Small intestine (tissue), 7 donors: ENCODE measurements at regions not wholly inside any gene's neighbourhood (a gene's known extent, or its start where the extent isn't known, plus 50 kb on each side); places are given as distances from the start of the nearest gene placed in this dataset.
A peak's percentile ranks its signal among the peaks of the same experiment; 100 is the strongest.

ENCODE experiments used
- DNase-seq, 2 donors: peaks; one replicate each; pipeline versions ENCODE4 v3.0.0 to v3.0.0-alpha.2; 2013
- FAIRE-seq: peaks from 2 replicates; lab custom pipeline; 2012; peaks lifted over from hg19 to GRCh38; lab: Jason Lieb, UNC
- H3K27ac ChIP-seq, 3 donors: one replicate each; pipeline ENCODE4 v1.5.1; 2013; ENCODE audit warnings: low read length in 2 of 3, mild to moderate bottlenecking in 2 of 3, control low read depth in 1 of 3, inconsistent platforms in 1 of 3, low read depth in 1 of 3, moderate library complexity in 1 of 3
- H3K27me3 ChIP-seq, 3 donors: one replicate each; pipeline ENCODE4 v1.6.1; 2013; ENCODE audit warnings: low read length in 3 of 3, inconsistent platforms in 1 of 3; ENCODE audit not compliant: control insufficient read depth in 3 of 3, insufficient read depth in 3 of 3
- H3K36me3 ChIP-seq, 3 donors: one replicate each; pipeline ENCODE4 v1.6.1; 2013; ENCODE audit warnings: low read length in 3 of 3, inconsistent platforms in 1 of 3, low read depth in 1 of 3, mild to moderate bottlenecking in 1 of 3, moderate library complexity in 1 of 3; ENCODE audit not compliant: control insufficient read depth in 3 of 3, insufficient read depth in 2 of 3
- H3K4me1 ChIP-seq, 3 donors: one replicate each; pipeline ENCODE4 v1.6.1; 2013; ENCODE audit warnings: low read length in 2 of 3, inconsistent platforms in 1 of 3, low read depth in 1 of 3, mild to moderate bottlenecking in 1 of 3, moderate library complexity in 1 of 3; ENCODE audit not compliant: control insufficient read depth in 3 of 3, insufficient read depth in 2 of 3
- H3K4me3 ChIP-seq, 3 donors: one replicate each; pipeline ENCODE4 v1.5.1; 2013; ENCODE audit warnings: low read length in 3 of 3, control low read depth in 1 of 3, inconsistent platforms in 1 of 3, low read depth in 1 of 3, mild to moderate bottlenecking in 1 of 3, moderate library complexity in 1 of 3
- H3K9me3 ChIP-seq, 2 donors: one replicate each; pipeline ENCODE4 v1.6.1; 2013; ENCODE audit warnings: low read depth in 1 of 2, low read length in 1 of 2; ENCODE audit not compliant: control insufficient read depth in 2 of 2, insufficient read depth in 1 of 2
- WGBS, 3 donors: extraction: QIAGEN DNeasy Blood & Tissue Kit; methylation state at CpG; one replicate each; pipeline ENCODE4 v1.1.7; 2013; 5-methylcytosine and 5-hydroxymethylcytosine counted together
- donor health status: healthy with polysubstance abuse.
- donor health status: control.
- donor health status: control.
- donor health status: Bipolar disorder and iron deficiency.
- donor health status: healthy.

GRCh38 chr6:148082696-148083095 lies 259.9 kb upstream of the SASH1 start:
- Histone ChIP-seq H3K36me3 (no peaks in the 10 kb centered on the region), H3K4me1 (no peaks in the 10 kb centered on the region), H3K27me3 (no peaks in the 10 kb centered on the region), H3K9me3 (no peaks in the 10 kb centered on the region), H3K27ac (no peak overlapping the region), H3K4me3 (no peak overlapping the region)
- no peak for FAIRE-seq
- DNase-seq: no peak
- WGBS, 3 donors: 80 to 84% (median 83%) methylated on average over 2 of the region's 2 CpGs

DNA sequence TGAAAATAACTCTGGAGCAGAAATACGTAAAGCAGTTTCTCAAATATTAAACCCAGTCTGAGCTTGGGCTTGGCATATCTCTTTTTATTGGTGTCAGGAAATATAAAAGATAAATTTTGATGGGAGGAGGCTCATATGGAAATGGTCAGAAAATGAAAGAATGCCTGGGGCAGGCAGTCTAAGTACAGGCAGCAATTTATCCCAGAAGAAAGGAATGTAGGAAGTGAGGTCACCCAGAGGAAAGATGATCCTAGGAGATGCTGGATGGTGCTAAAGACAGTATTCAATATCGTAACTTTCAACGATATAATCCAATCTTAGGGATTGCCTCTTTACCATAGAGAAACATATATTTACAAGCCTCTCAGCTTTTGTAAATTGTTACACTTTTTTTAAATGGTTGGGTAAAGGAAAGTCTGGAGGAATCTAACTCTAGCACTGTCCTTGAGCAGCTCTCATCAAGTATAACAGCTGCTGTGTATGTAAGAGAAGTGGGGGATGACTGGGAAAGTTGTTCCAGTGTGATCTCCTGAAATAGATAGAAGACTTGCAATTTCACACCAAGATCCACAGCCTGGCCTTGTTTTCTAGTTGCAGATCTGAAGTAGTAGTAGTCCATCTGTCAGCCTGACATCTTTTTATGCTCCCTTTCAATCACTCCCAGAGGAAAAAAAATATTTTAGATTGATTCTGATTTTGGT lies 256.9 kb upstream of the SASH1 start:
- H3K4me3 ChIP-seq: no peak overlapping the region
- no peaks in the 10 kb centered on the region for H3K36me3 ChIP-seq
- no peaks in the 10 kb centered on the region for H3K4me1 ChIP-seq
- H3K27me3 ChIP-seq: no peaks in the 10 kb centered on the region
- H3K27ac ChIP-seq: no peak overlapping the region
- no peak for FAIRE-seq
- WGBS, 3 donors: 75 to 92% (median 89%) methylated on average over 3 of the region's 3 CpGs
- peaks cover 0 to 14% of the 10 kb centered on the region in 2 donors for H3K9me3 ChIP-seq
- DNase-seq: no peak

DNA sequence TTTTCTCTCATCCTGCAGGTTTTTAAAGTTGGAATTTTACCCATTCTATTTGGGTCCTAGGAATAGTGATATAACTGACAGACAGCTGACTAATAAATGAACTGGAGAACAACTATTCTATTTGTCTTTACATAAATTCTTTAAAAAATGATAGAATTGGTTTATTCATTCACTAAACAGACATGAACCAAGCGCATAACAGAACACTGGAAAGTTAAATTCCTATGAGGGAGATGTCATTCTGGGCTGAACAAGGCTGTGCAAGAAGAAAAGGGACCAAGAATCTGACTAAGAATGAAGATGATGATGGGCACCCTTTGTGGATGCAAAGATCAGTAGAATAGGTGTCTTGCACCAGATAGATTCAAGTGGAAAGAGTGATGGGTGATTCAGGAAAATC lies 256.3 kb upstream of the SASH1 start:
- Histone ChIP-seq H3K4me1 (no peaks in the 10 kb centered on the region), H3K4me3 (no peak overlapping the region), H3K27me3 (no peaks in the 10 kb centered on the region), H3K27ac (no peak overlapping the region), H3K9me3 (peaks cover 0 to 15% of the 10 kb centered on the region in 2 donors), H3K36me3 (no peaks in the 10 kb centered on the region)
- no peak for DNase-seq
- WGBS, 3 donors: 88% methylated on average over 1 of the region's 1 CpG
- FAIRE-seq: no peak

DNA sequence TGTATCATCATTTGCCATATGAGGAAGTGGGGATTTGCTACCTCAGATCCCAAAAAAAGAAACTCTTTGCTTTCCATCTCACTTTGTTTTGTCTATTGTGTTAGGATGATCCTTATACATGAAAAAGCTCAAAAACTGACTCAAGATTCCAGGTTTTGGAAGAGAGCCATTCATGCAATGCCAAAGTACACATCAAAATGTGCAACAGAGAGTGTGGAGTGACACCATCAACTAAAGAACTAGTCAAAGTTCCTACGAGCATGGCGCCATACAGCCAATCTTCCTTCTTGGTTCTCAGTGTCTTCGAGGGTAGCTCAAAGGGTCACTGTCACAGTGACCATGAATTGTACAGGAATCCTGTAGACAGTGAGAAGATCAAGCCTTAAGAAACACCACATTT lies 255.8 kb upstream of the SASH1 start:
- WGBS, 3 donors: 72 to 83% (median 76%) methylated on average over 3 of the region's 3 CpGs
- FAIRE-seq (no peak), DNase-seq (no peak)
- no peaks in the 10 kb centered on the region for H3K27me3 ChIP-seq
- no peak overlapping the region for H3K27ac ChIP-seq
- H3K4me3 ChIP-seq: no peak overlapping the region
- H3K9me3 ChIP-seq: peaks cover 0 to 15% of the 10 kb centered on the region in 2 donors
- no peaks in the 10 kb centered on the region for H3K4me1 ChIP-seq
- H3K36me3 ChIP-seq: no peaks in the 10 kb centered on the region

DNA sequence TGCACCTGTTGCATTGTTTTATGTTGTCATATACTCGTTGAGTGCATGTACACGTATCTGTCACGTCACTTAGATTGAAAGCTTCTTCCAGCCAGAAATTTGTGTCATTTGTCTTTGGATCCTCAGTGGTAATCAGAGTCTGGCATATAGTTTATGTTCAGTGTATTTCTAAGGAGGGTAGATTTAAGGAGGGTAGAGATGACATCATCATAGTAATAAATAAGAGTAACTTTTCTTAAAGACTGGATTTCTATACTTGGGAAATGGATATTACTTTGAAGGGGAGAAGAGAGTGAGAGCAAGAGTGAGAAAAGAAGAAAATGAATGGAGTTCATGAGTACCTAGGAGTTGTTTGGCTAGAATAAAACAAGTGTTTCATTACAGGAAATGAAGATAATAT lies 255.0 kb upstream of the SASH1 start:
- no peaks in the 10 kb centered on the region for H3K27me3 ChIP-seq
- FAIRE-seq (no peak), DNase-seq (no peak)
- peaks cover 0 to 15% of the 10 kb centered on the region in 2 donors for H3K9me3 ChIP-seq
- no peak overlapping the region for H3K27ac ChIP-seq
- H3K4me3 ChIP-seq: no peak overlapping the region
- H3K36me3 ChIP-seq: no peaks in the 10 kb centered on the region
- 80 to 90% (median 89%) methylated on average over 3 of the region's 3 CpGs for WGBS, 3 donors
- H3K4me1 ChIP-seq: no peaks in the 10 kb centered on the region

GRCh38 chr6:148090326-148090725 lies 252.3 kb upstream of the SASH1 start:
- Histone ChIP-seq H3K9me3 (peaks cover 0 to 18% of the 10 kb centered on the region in 2 donors), H3K27ac (no peak overlapping the region), H3K27me3 (no peaks in the 10 kb centered on the region), H3K4me3 (no peak overlapping the region), H3K36me3 (no peaks in the 10 kb centered on the region), H3K4me1 (no peaks in the 10 kb centered on the region)
- FAIRE-seq (no peak), DNase-seq (no peak)
- 88 to 94% (median 91%) methylated on average over 2 of the region's 2 CpGs for WGBS, 3 donors

DNA sequence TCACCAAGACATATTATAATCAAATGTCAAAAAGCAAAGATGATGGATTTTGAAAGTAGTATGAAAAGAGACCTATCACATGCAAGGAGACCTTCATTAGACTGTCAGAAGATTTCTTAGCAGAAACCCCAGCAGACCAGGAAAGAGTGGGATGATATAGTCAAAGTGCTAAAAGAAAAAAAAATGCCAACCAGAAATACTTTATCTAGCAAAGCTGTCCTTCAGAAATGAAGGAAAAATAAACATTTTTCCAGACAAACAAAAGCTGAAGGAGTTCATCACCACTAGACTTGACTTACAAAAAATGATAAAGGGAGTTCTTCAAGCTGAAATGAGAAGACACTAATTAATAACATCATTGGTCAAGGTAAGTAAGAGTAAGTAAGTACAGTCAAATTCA lies 251.2 kb upstream of the SASH1 start:
- no peak overlapping the region for H3K4me3 ChIP-seq
- DNase-seq: no peak
- no peak overlapping the region for H3K27ac ChIP-seq
- H3K4me1 ChIP-seq: no peaks in the 10 kb centered on the region
- peaks cover 0 to 18% of the 10 kb centered on the region in 2 donors for H3K9me3 ChIP-seq
- no peak for FAIRE-seq
- no peaks in the 10 kb centered on the region for H3K36me3 ChIP-seq
- no peaks in the 10 kb centered on the region for H3K27me3 ChIP-seq

DNA sequence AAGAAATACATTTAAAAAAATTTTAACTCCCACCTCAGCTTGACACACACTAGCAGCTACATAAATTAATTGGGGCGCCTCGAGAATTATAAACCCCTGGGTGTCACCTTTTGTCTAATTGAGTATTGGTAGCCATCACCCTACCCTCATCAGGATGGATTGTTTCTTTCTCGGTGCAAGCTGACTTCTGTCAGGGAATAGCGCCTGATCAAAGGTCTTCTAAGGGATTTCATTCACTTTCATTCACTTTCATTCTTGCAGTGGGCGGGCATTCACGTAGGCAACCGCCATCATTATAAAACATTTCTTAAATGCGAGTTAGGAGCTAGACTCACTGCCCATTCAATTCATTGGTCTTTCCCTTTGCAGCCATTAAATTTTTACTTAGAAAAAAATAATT lies 239.2 kb upstream of the SASH1 start:
- Histone ChIP-seq H3K27ac (no peak overlapping the region), H3K36me3 (no peaks in the 10 kb centered on the region), H3K4me1 (no peaks in the 10 kb centered on the region), H3K27me3 (no peaks in the 10 kb centered on the region), H3K4me3 (no peak overlapping the region), H3K9me3 (no peaks in the 10 kb centered on the region)
- DNase-seq: peak in 1 of 2 donors; percentile 18
- 72 to 89% (median 86%) methylated on average over 8 of the region's 8 CpGs for WGBS, 3 donors
- FAIRE-seq: no peak

DNA sequence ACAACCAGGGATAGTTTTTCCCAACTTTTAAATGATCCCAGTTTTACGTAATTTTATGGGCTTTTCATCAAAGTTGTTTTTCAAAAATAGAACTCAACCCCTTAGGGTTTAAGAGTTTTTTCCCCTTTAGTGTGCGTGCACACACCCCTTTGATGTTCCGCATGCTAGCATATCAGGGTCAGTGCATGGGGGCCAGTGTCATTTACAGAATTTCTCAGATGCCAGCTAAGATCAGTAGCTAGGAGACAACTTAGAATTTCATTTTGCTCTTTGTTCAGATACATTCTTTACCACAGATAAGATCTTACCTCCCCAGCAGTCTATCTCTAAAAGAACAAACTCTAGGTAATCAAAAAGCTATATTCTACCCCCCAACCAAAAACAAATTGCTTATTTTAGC lies 238.5 kb upstream of the SASH1 start:
- DNase-seq: no peak
- Histone ChIP-seq H3K36me3 (no peaks in the 10 kb centered on the region), H3K9me3 (no peaks in the 10 kb centered on the region), H3K4me1 (no peaks in the 10 kb centered on the region), H3K4me3 (no peak overlapping the region), H3K27me3 (no peaks in the 10 kb centered on the region), H3K27ac (no peak overlapping the region)
- 93 to 96% (median 95%) methylated on average over 3 of the region's 3 CpGs for WGBS, 3 donors
- no peak for FAIRE-seq
